IMR-90 (cell line): ENCODE measurements at regions not wholly inside any gene's neighbourhood (a gene's known extent, or its start where the extent isn't known, plus 50 kb on each side); places are given as distances from the start of the nearest gene placed in this dataset.

Source experiments
- ATAC-seq: fragments of 200-7000 bp; cut with Tn5 transposase; 2 replicates; pipeline ENCODE4 v1.9.1; 2020; ENCODE audit warnings: low read depth, mild to moderate bottlenecking, moderate library complexity
- BruUV-seq: library from RNA; stranded (reverse); fragments of 400-500 nt; replicated peaks from 2 replicates; lab custom pipeline; 2021; lab: Mats Ljungman, UMichigan
- CTCF ChIA-PET: fragments of 300-600 bp; formaldehyde crosslinking; extraction: SDS; loops from one replicate; lab custom pipeline; 2021; ENCODE audit warnings: antibody characterized with exemption; lab: Yijun Ruan, JAX
- POLR2A ChIA-PET: fragments of 300-600 bp; sonication (Branson Sonifier 250); formaldehyde crosslinking; loops from one replicate; lab custom pipeline; 2022; ENCODE audit warnings: antibody characterized with exemption; ENCODE audit not compliant: unreplicated experiment; lab: Charles Lee
- DNase-seq: peaks from one replicate; pipeline ENCODE4 v3.0.0; 2013
- H2AFZ ChIP-seq: replicated peaks from 2 replicates; pipeline ENCODE3; 2013; ENCODE audit warnings: low read length, mild to moderate bottlenecking; ENCODE audit not compliant: poor library complexity
- H2AK5ac ChIP-seq: 2 replicates; pipeline ENCODE4 v1.6.1; 2013; ENCODE audit warnings: low read depth, low read length, inconsistent platforms
- H2AK9ac ChIP-seq: replicated peaks from 2 replicates; pipeline ENCODE3; 2013; ENCODE audit warnings: mild to moderate bottlenecking, low read depth, low read length, moderate library complexity; ENCODE audit not compliant: poor library complexity
- H2BK120ac ChIP-seq: 2 replicates; pipeline ENCODE4 v1.6.1; 2013; ENCODE audit warnings: low read depth, low read length, inconsistent platforms
- H2BK15ac ChIP-seq: 3 replicates; pipeline ENCODE4 v1.6.1; 2013; ENCODE audit warnings: low read depth, low read length, inconsistent platforms
- H2BK20ac ChIP-seq: 2 replicates; pipeline ENCODE4 v1.6.1; 2013; ENCODE audit warnings: low read depth, mild to moderate bottlenecking, inconsistent platforms, low read length, moderate library complexity
- H2BK5ac ChIP-seq: 2 replicates; pipeline ENCODE4 v1.6.1; 2013; ENCODE audit warnings: mild to moderate bottlenecking, low read depth, low read length, inconsistent platforms; ENCODE audit not compliant: poor library complexity, severe bottlenecking
- H3K14ac ChIP-seq: replicated peaks from 2 replicates; pipeline ENCODE4 v1.6.1; 2013; ENCODE audit warnings: low read depth, low read length, inconsistent platforms
- H3K18ac ChIP-seq: 2 replicates; pipeline ENCODE4 v1.6.1; 2013; ENCODE audit warnings: low read depth, low read length, control low read depth
- H3K23ac ChIP-seq: 2 replicates; pipeline ENCODE4 v1.6.1; 2013; ENCODE audit warnings: low read depth, low read length, inconsistent platforms
- H3K27ac ChIP-seq: 2 replicates; pipeline ENCODE4 v1.5.1; 2013; ENCODE audit warnings: mild to moderate bottlenecking, control low read depth, low read length; ENCODE audit not compliant: insufficient read depth
- H3K27me3 ChIP-seq: 2 replicates; pipeline ENCODE4 v1.6.1; 2013; ENCODE audit warnings: low read length; ENCODE audit not compliant: control insufficient read depth, insufficient read depth
- H3K36me3 ChIP-seq: 2 replicates; pipeline ENCODE4 v1.6.1; 2013; ENCODE audit warnings: low read length, mixed read lengths; ENCODE audit not compliant: control insufficient read depth, insufficient read depth
- H3K4ac ChIP-seq: 2 replicates; pipeline ENCODE4 v1.6.1; 2013; ENCODE audit warnings: low read depth, low read length, inconsistent platforms
- H3K4me1 ChIP-seq: 2 replicates; pipeline ENCODE4 v1.6.1; 2013; ENCODE audit warnings: low read length, mixed read lengths; ENCODE audit not compliant: control insufficient read depth, insufficient read depth
- H3K4me2 ChIP-seq: 2 replicates; pipeline ENCODE4 v1.6.1; 2013; ENCODE audit warnings: low read depth, mild to moderate bottlenecking, control low read depth, low read length, moderate library complexity
- H3K4me3 ChIP-seq: 2 replicates; pipeline ENCODE4 v1.5.1; 2013; ENCODE audit warnings: low read depth, mild to moderate bottlenecking, control low read depth, low read length, moderate library complexity; ENCODE audit not compliant: insufficient read depth
- H3K56ac ChIP-seq: 2 replicates; pipeline ENCODE4 v1.6.1; 2013; ENCODE audit warnings: low read length, inconsistent platforms; ENCODE audit not compliant: insufficient read depth; ENCODE audit errors: extremely low read depth
- H3K79me1 ChIP-seq, 2 experiments: 2 replicates each; pipeline ENCODE4 v1.6.1; 2013; ENCODE audit warnings: low read length in 2 of 2, inconsistent platforms in 1 of 2, low read depth in 1 of 2
- H3K9ac ChIP-seq: 2 replicates; pipeline ENCODE4 v1.6.1; 2013; ENCODE audit warnings: low read depth, low read length, control low read depth
- H3K9me1 ChIP-seq: 2 replicates; pipeline ENCODE4 v1.6.1; 2013; ENCODE audit warnings: low read length, inconsistent platforms; ENCODE audit not compliant: insufficient read depth
- H3K9me3 ChIP-seq: 2 replicates; pipeline ENCODE4 v1.6.1; 2013; ENCODE audit warnings: low read length; ENCODE audit not compliant: control insufficient read depth, insufficient read depth
- H4K20me1 ChIP-seq: 2 replicates; pipeline ENCODE4 v1.6.1; 2013; ENCODE audit warnings: low read length, inconsistent platforms; ENCODE audit not compliant: insufficient read depth
- H4K5ac ChIP-seq: 2 replicates; pipeline ENCODE4 v1.6.1; 2013; ENCODE audit warnings: mild to moderate bottlenecking, low read depth, low read length, control low read depth
- H4K8ac ChIP-seq, 2 experiments: 2 replicates each; pipeline ENCODE4 v1.6.1; 2013; ENCODE audit warnings: low read depth in 2 of 2, low read length in 2 of 2, control low read depth in 1 of 2, inconsistent platforms in 1 of 2
- H4K91ac ChIP-seq: 2 replicates; pipeline ENCODE4 v1.6.1; 2013; ENCODE audit warnings: low read depth, low read length, inconsistent platforms; ENCODE audit not compliant: insufficient read depth
- BHLHE40 ChIP-seq: fragments of 150-350 bp; IDR thresholded peaks from 2 replicates; pipeline ENCODE4 v1.6.1; 2016; ENCODE audit warnings: mild to moderate bottlenecking, low read depth, low read length
- CEBPB ChIP-seq: IDR thresholded peaks from 2 replicates; pipeline ENCODE4 v1.6.1; 2012; ENCODE audit warnings: low read depth, low read length, improper control_type of control experiment
- CHD1 ChIP-seq: IDR thresholded peaks from 2 replicates; pipeline ENCODE4 v1.6.1; 2012; ENCODE audit warnings: low read depth, low read length, improper control_type of control experiment
- FOS ChIP-seq: fragments of 150-350 bp; IDR thresholded peaks from 2 replicates; pipeline ENCODE4 v1.6.1; 2016; ENCODE audit warnings: low read depth, low read length
- MAFK ChIP-seq: IDR thresholded peaks from 2 replicates; pipeline ENCODE4 v1.6.1; 2012; ENCODE audit warnings: low read depth, low read length, improper control_type of control experiment
- MAZ ChIP-seq: IDR thresholded peaks from 2 replicates; pipeline ENCODE4 v1.6.1; 2012; ENCODE audit warnings: low read depth, mild to moderate bottlenecking, low read length, improper control_type of control experiment, moderate library complexity, borderline replicate concordance
- MXI1 ChIP-seq: IDR thresholded peaks from 2 replicates; pipeline ENCODE4 v1.6.1; 2012; ENCODE audit warnings: low read depth, mild to moderate bottlenecking, low read length, moderate library complexity, borderline replicate concordance
- NFE2L2 ChIP-seq: fragments of 150-350 bp; IDR thresholded peaks from 2 replicates; pipeline ENCODE4 v1.6.1; 2016; ENCODE audit warnings: low read depth, mild to moderate bottlenecking, low read length
- POLR2A ChIP-seq: IDR thresholded peaks from 2 replicates; pipeline ENCODE4 v1.6.1; 2012; ENCODE audit warnings: mild to moderate bottlenecking, low read depth, low read length
- RAD21 ChIP-seq: IDR thresholded peaks from 2 replicates; pipeline ENCODE4 v1.6.1; 2012; ENCODE audit warnings: low read length, improper control_type of control experiment
- RCOR1 ChIP-seq: IDR thresholded peaks from 2 replicates; pipeline ENCODE4 v1.6.1; 2012; ENCODE audit warnings: mild to moderate bottlenecking, low read length, improper control_type of control experiment; ENCODE audit not compliant: insufficient replicate concordance
- RFX5 ChIP-seq: IDR thresholded peaks from 2 replicates; pipeline ENCODE4 v1.8.0; 2012; ENCODE audit warnings: low read depth, mild to moderate bottlenecking, low read length, moderate library complexity
- SMC3 ChIP-seq: fragments of 150-350 bp; IDR thresholded peaks from 2 replicates; pipeline ENCODE4 v1.6.1; 2016; ENCODE audit warnings: low read depth, mild to moderate bottlenecking, antibody characterized with exemption, low read length, moderate library complexity
- USF2 ChIP-seq: fragments of 150-350 bp; IDR thresholded peaks from 2 replicates; pipeline ENCODE4 v1.6.1; 2017; ENCODE audit warnings: mild to moderate bottlenecking, antibody characterized with exemption, low read length, low read depth
- WGBS, 2 experiments: methylation state at CpG; one replicate each; pipeline versions ENCODE4 v1.1.5 to v1.1.7; 2013; ENCODE audit warnings: missing lambda C conversion rate in 2 of 2; ENCODE audit not compliant: insufficient read length in 1 of 2; ENCODE audit errors: extremely low coverage in 2 of 2; 5-methylcytosine and 5-hydroxymethylcytosine counted together
- dilution Hi-C: fragments of 300-500 bp; cut with HindIII; formaldehyde crosslinking; loops from one replicate; pipeline ENCODE4 v1.14.3; 2018; ENCODE audit warnings: low sequenced_read_pairs; ENCODE audit not compliant: unreplicated experiment
- in situ Hi-C: fragments of 300-500 bp; cut with MboI; formaldehyde crosslinking; loops from 3 replicates; pipeline ENCODE4 v1.14.3; 2019; ENCODE audit warnings: low sequenced_read_pairs, inconsistent platforms, mixed read lengths
- intact Hi-C: fragments of 100-400 bp; cut with micrococcal nuclease; formaldehyde crosslinking; loops from 2 replicates; pipeline ENCODE4 v1.10.0; 2022
- TF ChIP-seq, protein P1 (sequence below): fragments of 150-350 bp; IDR thresholded peaks from 2 replicates; pipeline ENCODE4 v1.6.1; 2016; ENCODE audit warnings: low read depth, mild to moderate bottlenecking, low read length, moderate library complexity, borderline replicate concordance

- no peak overlapping the region for H3K4ac ChIP-seq
- no peak overlapping the region for H3K27ac ChIP-seq
- CTCF ChIA-PET, result no interaction called here
- no peak overlapping the region for H3K9ac ChIP-seq
- intact Hi-C loops (no loop called here), dilution Hi-C loops (no loop called here), in situ Hi-C loops (no loop called here)
- no peak overlapping the region for H3K18ac ChIP-seq
- H2AFZ ChIP-seq, result no peak overlapping the region
- H2BK120ac ChIP-seq, result no peak overlapping the region
- H2AK5ac ChIP-seq, result no peak overlapping the region
- no peak overlapping the region for H3K56ac ChIP-seq
- H2BK5ac ChIP-seq, result no peak overlapping the region
- peaks cover 5% of the 10 kb centered on the region; the same call in 1 of the 2 replicates for H3K9me3 ChIP-seq
- DNase-seq, result no peak
- no peak overlapping the region for H4K5ac ChIP-seq
- H3K23ac ChIP-seq, result no peak overlapping the region
- no TSS peak for BruUV-seq
- WGBS, 2 experiments, result no CpG with 5 or more reads among the region's 4 CpGs
- H3K14ac ChIP-seq, result no peak overlapping the region
- no peaks in the 10 kb centered on the region for H3K4me1 ChIP-seq
- H4K20me1 ChIP-seq, result no peaks in the 10 kb centered on the region
- H3K79me1 ChIP-seq, result no peaks in the 10 kb centered on the region
- no peak overlapping the region for H3K4me2 ChIP-seq
- no peak overlapping the region for H2BK15ac ChIP-seq
- no peak overlapping the region for H2AK9ac ChIP-seq
- no peaks in the 10 kb centered on the region for H3K9me1 ChIP-seq
- POLR2A ChIA-PET, result no interaction called here
- no peaks in the 10 kb centered on the region for H3K36me3 ChIP-seq
- H3K4me3 ChIP-seq, result no peak overlapping the region
- ATAC-seq, result no peak
- no peaks in the 10 kb centered on the region for H3K27me3 ChIP-seq
- no peak overlapping the region for H4K91ac ChIP-seq
- H4K8ac ChIP-seq, result no peak overlapping the region
- no peak overlapping the region for H2BK20ac ChIP-seq
- TF ChIP-seq RCOR1 (no peak), MAZ (no peak), RFX5 (no peak), MXI1 (no peak), USF2 (no peak), MAFK (no peak), CEBPB (no peak), NFE2L2 (no peak), POLR2A (no peak), RAD21 (no peak), FOS (no peak), BHLHE40 (no peak), SMC3 (no peak), CHD1 (no peak)
- TF ChIP-seq, protein P1, sequence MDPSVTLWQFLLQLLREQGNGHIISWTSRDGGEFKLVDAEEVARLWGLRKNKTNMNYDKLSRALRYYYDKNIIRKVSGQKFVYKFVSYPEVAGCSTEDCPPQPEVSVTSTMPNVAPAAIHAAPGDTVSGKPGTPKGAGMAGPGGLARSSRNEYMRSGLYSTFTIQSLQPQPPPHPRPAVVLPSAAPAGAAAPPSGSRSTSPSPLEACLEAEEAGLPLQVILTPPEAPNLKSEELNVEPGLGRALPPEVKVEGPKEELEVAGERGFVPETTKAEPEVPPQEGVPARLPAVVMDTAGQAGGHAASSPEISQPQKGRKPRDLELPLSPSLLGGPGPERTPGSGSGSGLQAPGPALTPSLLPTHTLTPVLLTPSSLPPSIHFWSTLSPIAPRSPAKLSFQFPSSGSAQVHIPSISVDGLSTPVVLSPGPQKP, result no peak
These were observed 444.5 kb upstream of the IMPG1 start for GRCh38 chr6:76516924-76517323.
